Calu3 (cell line): ENCODE measurements at regions not wholly inside any gene's neighbourhood (a gene's known extent, or its start where the extent isn't known, plus 50 kb on each side); places are given as distances from the start of the nearest gene placed in this dataset.

Experiments used
- BruUV-seq: library from RNA; stranded (reverse); fragments of 400-500 nt; replicated peaks from 2 replicates; lab custom pipeline; 2021; lab: Mats Ljungman, UMichigan
- CTCF ChIA-PET: fragments of 300-600 bp; sonication (Branson Sonifier 250); formaldehyde crosslinking; loops from one replicate; lab custom pipeline; 2022; ENCODE audit warnings: antibody characterized with exemption; lab: Charles Lee
- DNase-seq: peaks from one replicate; pipeline ENCODE4 v3.0.0; 2022
- H3K27ac Mint-ChIP-seq: one replicate; pipeline ENCODE4 v1.8.0; 2022; ENCODE audit warnings: mixed read lengths; ENCODE audit not compliant: unreplicated experiment
- H3K27me3 Mint-ChIP-seq: one replicate; pipeline ENCODE4 v1.8.0; 2022; ENCODE audit warnings: mixed read lengths; ENCODE audit not compliant: unreplicated experiment
- H3K36me3 Mint-ChIP-seq: one replicate; pipeline ENCODE4 v1.8.0; 2022; ENCODE audit warnings: mild to moderate bottlenecking, moderate library complexity, mixed read lengths; ENCODE audit not compliant: insufficient read depth, unreplicated experiment
- H3K4me1 Mint-ChIP-seq: one replicate; pipeline ENCODE4 v1.8.0; 2022; ENCODE audit warnings: mild to moderate bottlenecking, low read depth, mixed read lengths; ENCODE audit not compliant: unreplicated experiment
- H3K4me3 Mint-ChIP-seq: one replicate; pipeline ENCODE4 v1.8.0; 2022; ENCODE audit warnings: mild to moderate bottlenecking, low read depth, moderate library complexity, mixed read lengths; ENCODE audit not compliant: unreplicated experiment
- H3K9me3 Mint-ChIP-seq: one replicate; pipeline ENCODE4 v1.8.0; 2022; ENCODE audit warnings: low read depth, mixed read lengths; ENCODE audit not compliant: unreplicated experiment
- intact Hi-C: fragments of 100-400 bp; cut with micrococcal nuclease; formaldehyde crosslinking; loops from one replicate; pipeline ENCODE4 v1.10.0; 2022; ENCODE audit not compliant: unreplicated experiment
- TF ChIP-seq, protein P1 (sequence below): fragments of 200-600 bp; IDR thresholded peaks from one replicate; pipeline ENCODE4 v1.8.0; 2022; ENCODE audit warnings: antibody characterized with exemption; ENCODE audit not compliant: unreplicated experiment

DNA sequence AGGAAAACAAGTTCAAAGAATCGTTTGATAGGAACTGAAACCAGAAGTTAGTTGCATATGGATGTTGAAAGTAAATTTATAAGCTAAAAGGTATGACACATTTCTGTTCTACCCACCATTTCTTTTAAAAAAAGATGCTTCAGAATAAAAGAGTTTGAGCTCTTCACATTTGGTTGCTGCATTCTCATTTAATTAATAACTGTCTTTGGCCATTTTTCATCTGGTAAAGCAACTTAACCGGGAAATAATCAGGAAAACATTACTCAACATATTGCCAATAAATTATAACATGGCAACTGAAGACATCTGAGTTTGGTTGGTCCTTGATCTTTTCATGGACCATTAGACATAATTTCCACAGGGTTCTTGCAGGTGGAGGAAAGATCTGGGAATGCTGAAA is 180.2 kb upstream of the TWIST2 start:
- DNase-seq, result no peak
- BruUV-seq, result no TSS peak
- peaks cover 8% of the 10 kb centered on the region for H3K9me3 Mint-ChIP-seq
- intact Hi-C loops, result no loop called here
- TF ChIP-seq, protein P1, sequence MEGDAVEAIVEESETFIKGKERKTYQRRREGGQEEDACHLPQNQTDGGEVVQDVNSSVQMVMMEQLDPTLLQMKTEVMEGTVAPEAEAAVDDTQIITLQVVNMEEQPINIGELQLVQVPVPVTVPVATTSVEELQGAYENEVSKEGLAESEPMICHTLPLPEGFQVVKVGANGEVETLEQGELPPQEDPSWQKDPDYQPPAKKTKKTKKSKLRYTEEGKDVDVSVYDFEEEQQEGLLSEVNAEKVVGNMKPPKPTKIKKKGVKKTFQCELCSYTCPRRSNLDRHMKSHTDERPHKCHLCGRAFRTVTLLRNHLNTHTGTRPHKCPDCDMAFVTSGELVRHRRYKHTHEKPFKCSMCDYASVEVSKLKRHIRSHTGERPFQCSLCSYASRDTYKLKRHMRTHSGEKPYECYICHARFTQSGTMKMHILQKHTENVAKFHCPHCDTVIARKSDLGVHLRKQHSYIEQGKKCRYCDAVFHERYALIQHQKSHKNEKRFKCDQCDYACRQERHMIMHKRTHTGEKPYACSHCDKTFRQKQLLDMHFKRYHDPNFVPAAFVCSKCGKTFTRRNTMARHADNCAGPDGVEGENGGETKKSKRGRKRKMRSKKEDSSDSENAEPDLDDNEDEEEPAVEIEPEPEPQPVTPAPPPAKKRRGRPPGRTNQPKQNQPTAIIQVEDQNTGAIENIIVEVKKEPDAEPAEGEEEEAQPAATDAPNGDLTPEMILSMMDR, result no peak
- no peak overlapping the region for H3K4me3 Mint-ChIP-seq
- no peaks in the 10 kb centered on the region for H3K4me1 Mint-ChIP-seq
- H3K36me3 Mint-ChIP-seq, result no peaks in the 10 kb centered on the region
- peaks cover 28% of the 10 kb centered on the region for H3K27me3 Mint-ChIP-seq
- CTCF ChIA-PET, result no interaction called here
- H3K27ac Mint-ChIP-seq, result no peak overlapping the region

DNA sequence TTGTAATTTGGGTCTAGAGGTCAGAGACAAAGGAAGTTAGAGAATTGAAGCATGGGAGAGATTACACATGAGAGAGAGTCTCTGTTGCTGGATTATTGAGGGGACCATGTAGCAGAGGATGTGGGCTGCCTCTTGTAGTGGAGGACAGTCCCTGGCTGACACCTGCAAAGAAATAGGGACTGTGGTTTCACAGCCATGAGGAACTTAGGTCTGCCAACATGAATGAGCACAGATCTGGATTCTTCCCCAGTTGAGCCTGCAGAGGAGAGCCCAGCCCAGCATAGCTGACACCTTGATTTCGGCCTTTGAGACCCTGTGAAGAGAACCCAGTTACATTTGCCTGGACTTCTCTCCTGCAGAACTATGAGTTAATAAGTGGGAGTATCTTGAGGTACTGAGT is 179.5 kb upstream of the TWIST2 start:
- intact Hi-C loops, result no loop called here
- H3K27ac Mint-ChIP-seq, result no peak overlapping the region
- DNase-seq, result no peak
- no peaks in the 10 kb centered on the region for H3K36me3 Mint-ChIP-seq
- TF ChIP-seq, protein P1, result no peak
- CTCF ChIA-PET, result no interaction called here
- peaks cover 8% of the 10 kb centered on the region for H3K9me3 Mint-ChIP-seq
- BruUV-seq, result no TSS peak
- H3K4me1 Mint-ChIP-seq, result no peaks in the 10 kb centered on the region
- peaks cover 28% of the 10 kb centered on the region for H3K27me3 Mint-ChIP-seq
- no peak overlapping the region for H3K4me3 Mint-ChIP-seq

DNA sequence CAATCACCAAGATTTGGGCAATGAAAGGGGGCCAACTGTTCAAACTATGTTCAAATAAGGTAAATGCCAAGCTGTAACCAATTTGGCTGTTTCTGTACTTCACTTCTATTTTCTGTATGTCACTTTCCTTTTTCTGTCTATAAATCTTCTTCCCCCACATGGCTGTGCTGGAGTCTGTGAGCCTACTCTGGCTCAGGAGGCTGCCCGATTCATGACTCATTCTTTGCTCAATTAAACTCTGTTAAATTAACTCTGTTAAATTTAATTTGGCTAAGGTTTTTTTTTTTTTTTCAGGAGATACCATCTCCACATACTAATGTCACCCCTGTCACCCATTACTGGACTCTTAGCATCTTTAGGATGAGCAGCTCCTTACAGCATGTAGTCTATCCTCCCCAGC is 178.8 kb upstream of the TWIST2 start:
- BruUV-seq, result no TSS peak
- H3K27ac Mint-ChIP-seq, result no peak overlapping the region

DNA sequence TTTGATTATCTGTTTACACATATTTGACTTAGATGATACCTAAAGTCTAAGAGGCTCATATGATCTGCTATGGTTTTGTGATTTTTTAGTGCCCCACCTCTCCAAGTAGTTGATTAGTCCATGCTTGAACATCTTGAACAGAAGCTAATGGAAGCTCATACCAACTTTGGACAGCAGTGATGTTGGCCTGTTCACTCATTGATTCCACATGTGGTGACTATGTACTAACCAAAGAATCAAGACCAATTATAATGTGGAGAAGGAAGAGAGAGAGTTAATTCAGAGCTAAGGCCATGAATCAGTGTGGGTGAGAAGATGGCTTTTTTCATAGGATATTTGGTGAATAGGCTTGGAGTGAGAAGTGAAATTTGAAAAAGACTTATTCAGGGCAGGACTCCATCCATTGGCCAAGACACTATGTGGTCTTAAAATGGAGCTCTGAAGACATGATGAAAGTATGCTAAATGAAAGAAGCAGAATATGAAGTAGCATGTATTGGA is 178.3 kb upstream of the TWIST2 start:
- Mint-ChIP-seq H3K27me3 (peaks cover 28% of the 10 kb centered on the region), H3K9me3 (peaks cover 8% of the 10 kb centered on the region), H3K4me1 (no peaks in the 10 kb centered on the region), H3K27ac (no peak overlapping the region), H3K4me3 (no peak overlapping the region), H3K36me3 (no peaks in the 10 kb centered on the region)
- TF ChIP-seq, protein P1, result no peak
- CTCF ChIA-PET, result no interaction called here
- no peak for DNase-seq
- intact Hi-C loops, result no loop called here
- no TSS peak for BruUV-seq

More for the DNA sequence above, 178.8 kb upstream of the TWIST2 start:
- DNase-seq, result no peak
- H3K4me3 Mint-ChIP-seq, result no peak overlapping the region
- intact Hi-C loops, result no loop called here
- H3K4me1 Mint-ChIP-seq, result no peaks in the 10 kb centered on the region
- H3K36me3 Mint-ChIP-seq, result no peaks in the 10 kb centered on the region
- H3K9me3 Mint-ChIP-seq, result peaks cover 8% of the 10 kb centered on the region
- CTCF ChIA-PET, result no interaction called here
- peaks cover 28% of the 10 kb centered on the region for H3K27me3 Mint-ChIP-seq
- TF ChIP-seq, protein P1, result no peak
